ENCODE measurements at regions not wholly inside any gene's neighbourhood (a gene's known extent, or its start where the extent isn't known, plus 50 kb on each side); places are given as distances from the start of the nearest gene placed in this dataset.

- intact Hi-C loops (cut with DNase I; ENCODE audit: low total_unique reads): no loop called here
- Histone ChIP-seq H3K36me3 (no peaks in the 10 kb centered on the region), H3K27ac (no peak overlapping the region), H3K9me3 (no peaks in the 10 kb centered on the region), H3K4me3 (no peak overlapping the region), H3K4me1 (no peaks in the 10 kb centered on the region), H3K27me3 (no peaks in the 10 kb centered on the region)
- DNase-seq: no peak
- TF ChIP-seq POLR2A (IDR thresholded peaks at IDR 0.05) (no peak), CTCF (IDR thresholded peaks at IDR 0.05) (no peak)
Measured at GRCh38 chr2:146193619-146194018, 1651.2 kb upstream of the ACVR2A start.

GRCh38 chr2:146189541-146189940, 1655.3 kb upstream of the ACVR2A start:
- no peak overlapping the region for H3K4me3 ChIP-seq
- no peaks in the 10 kb centered on the region for H3K4me1 ChIP-seq
- no peak overlapping the region for H3K27ac ChIP-seq
- H3K9me3 ChIP-seq: no peaks in the 10 kb centered on the region
- intact Hi-C loops (cut with DNase I; ENCODE audit: low total_unique reads): no loop called here
- no peaks in the 10 kb centered on the region for H3K27me3 ChIP-seq
- H3K36me3 ChIP-seq: no peaks in the 10 kb centered on the region
- TF ChIP-seq POLR2A (IDR thresholded peaks at IDR 0.05): no peak
- no peak for TF ChIP-seq CTCF (IDR thresholded peaks at IDR 0.05)
- no peak for DNase-seq

GRCh38 chr2:146173934-146174333, 1654.0 kb upstream of the ZEB2 start:
- intact Hi-C loops (cut with DNase I; ENCODE audit: low total_unique reads): no loop called here
- no peak overlapping the region for H3K4me3 ChIP-seq
- no peak for DNase-seq
- no peak overlapping the region for H3K27ac ChIP-seq
- H3K27me3 ChIP-seq: no peaks in the 10 kb centered on the region
- no peaks in the 10 kb centered on the region for H3K4me1 ChIP-seq
- H3K9me3 ChIP-seq: no peaks in the 10 kb centered on the region
- TF ChIP-seq POLR2A (IDR thresholded peaks at IDR 0.05): no peak
- TF ChIP-seq CTCF (IDR thresholded peaks at IDR 0.05): no peak
- H3K36me3 ChIP-seq: no peaks in the 10 kb centered on the region

- no peak overlapping the region for H3K27ac ChIP-seq
- intact Hi-C loops (cut with DNase I; ENCODE audit: low total_unique reads): no loop called here
- no peaks in the 10 kb centered on the region for H3K36me3 ChIP-seq
- no peak for DNase-seq
- no peak overlapping the region for H3K4me3 ChIP-seq
- H3K27me3 ChIP-seq: no peaks in the 10 kb centered on the region
- no peak for TF ChIP-seq POLR2A (IDR thresholded peaks at IDR 0.05)
- TF ChIP-seq CTCF (IDR thresholded peaks at IDR 0.05): no peak
- no peaks in the 10 kb centered on the region for H3K4me1 ChIP-seq
- no peaks in the 10 kb centered on the region for H3K9me3 ChIP-seq
Measured at GRCh38 chr2:146161256-146161882, 1641.5 kb upstream of the ZEB2 start.

- no peaks in the 10 kb centered on the region for H3K27me3 ChIP-seq
- H3K27ac ChIP-seq: no peak overlapping the region
- H3K4me1 ChIP-seq: no peaks in the 10 kb centered on the region
- no peaks in the 10 kb centered on the region for H3K36me3 ChIP-seq
- no peak for DNase-seq
- H3K4me3 ChIP-seq: no peak overlapping the region
- intact Hi-C loops (cut with DNase I; ENCODE audit: low total_unique reads): no loop called here
- H3K9me3 ChIP-seq: no peaks in the 10 kb centered on the region
- no peak for TF ChIP-seq CTCF (IDR thresholded peaks at IDR 0.05)
- no peak for TF ChIP-seq POLR2A (IDR thresholded peaks at IDR 0.05)
Measured at GRCh38 chr2:146158072-146158674, 1638.3 kb upstream of the ZEB2 start.

All from uterus (tissue), 3 donors.